Endothelial cell (in vitro differentiated cells): ENCODE measurements at regions not wholly inside any gene's neighbourhood (a gene's known extent, or its start where the extent isn't known, plus 50 kb on each side); places are given as distances from the start of the nearest gene placed in this dataset.

Source experiments
- DNase-seq: peaks from one replicate; pipeline ENCODE4 v3.0.0; 2021; ENCODE audit warnings: low spot score
- H3K27ac Mint-ChIP-seq: one replicate; pipeline ENCODE4 v1.8.0; 2021; ENCODE audit warnings: mixed read lengths, inconsistent platforms; ENCODE audit not compliant: unreplicated experiment
- H3K27me3 Mint-ChIP-seq: one replicate; pipeline ENCODE4 v1.8.0; 2021; ENCODE audit warnings: mild to moderate bottlenecking, moderate library complexity, mixed read lengths, inconsistent platforms; ENCODE audit not compliant: unreplicated experiment
- H3K36me3 Mint-ChIP-seq: one replicate; pipeline ENCODE4 v1.8.0; 2021; ENCODE audit warnings: mild to moderate bottlenecking, low read depth, mixed read lengths, inconsistent platforms; ENCODE audit not compliant: unreplicated experiment
- H3K4me1 Mint-ChIP-seq: one replicate; pipeline ENCODE4 v1.8.0; 2021; ENCODE audit warnings: mild to moderate bottlenecking, mixed read lengths, inconsistent platforms; ENCODE audit not compliant: unreplicated experiment
- H3K4me3 Mint-ChIP-seq: one replicate; pipeline ENCODE4 v1.8.0; 2021; ENCODE audit warnings: mild to moderate bottlenecking, mixed read lengths, inconsistent platforms; ENCODE audit not compliant: unreplicated experiment
- H3K9me3 Mint-ChIP-seq: one replicate; pipeline ENCODE4 v1.8.0; 2021; ENCODE audit warnings: mixed read lengths, inconsistent platforms; ENCODE audit not compliant: unreplicated experiment
- TF ChIP-seq, protein P1 (sequence below): fragments of 200-600 bp; sonication (generic); IDR thresholded peaks from one replicate; pipeline ENCODE4 v1.5.0; 2021; ENCODE audit warnings: antibody characterized with exemption; ENCODE audit not compliant: unreplicated experiment

DNA sequence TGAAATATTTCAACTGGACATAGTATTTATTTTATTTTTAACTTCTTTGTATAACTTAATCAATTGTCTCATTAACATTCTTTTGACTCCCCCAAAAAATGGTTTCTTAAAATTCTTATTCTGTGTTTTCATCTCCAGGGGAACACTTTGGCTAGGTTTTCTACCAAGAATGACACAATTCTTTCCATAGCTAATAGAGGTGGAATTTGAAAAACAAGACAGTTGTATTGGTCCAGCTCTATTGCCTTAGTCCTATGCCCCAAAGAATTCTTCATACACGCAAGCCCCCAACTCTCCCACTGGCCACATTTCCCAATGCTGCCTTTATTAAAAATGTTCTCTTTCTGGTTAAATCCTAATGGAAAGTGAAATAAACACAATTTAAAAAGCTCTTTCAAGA, 104.7 kb upstream of the PKDCC start:
- no peak for DNase-seq
- H3K4me3 Mint-ChIP-seq, result no peak overlapping the region
- TF ChIP-seq, protein P1, sequence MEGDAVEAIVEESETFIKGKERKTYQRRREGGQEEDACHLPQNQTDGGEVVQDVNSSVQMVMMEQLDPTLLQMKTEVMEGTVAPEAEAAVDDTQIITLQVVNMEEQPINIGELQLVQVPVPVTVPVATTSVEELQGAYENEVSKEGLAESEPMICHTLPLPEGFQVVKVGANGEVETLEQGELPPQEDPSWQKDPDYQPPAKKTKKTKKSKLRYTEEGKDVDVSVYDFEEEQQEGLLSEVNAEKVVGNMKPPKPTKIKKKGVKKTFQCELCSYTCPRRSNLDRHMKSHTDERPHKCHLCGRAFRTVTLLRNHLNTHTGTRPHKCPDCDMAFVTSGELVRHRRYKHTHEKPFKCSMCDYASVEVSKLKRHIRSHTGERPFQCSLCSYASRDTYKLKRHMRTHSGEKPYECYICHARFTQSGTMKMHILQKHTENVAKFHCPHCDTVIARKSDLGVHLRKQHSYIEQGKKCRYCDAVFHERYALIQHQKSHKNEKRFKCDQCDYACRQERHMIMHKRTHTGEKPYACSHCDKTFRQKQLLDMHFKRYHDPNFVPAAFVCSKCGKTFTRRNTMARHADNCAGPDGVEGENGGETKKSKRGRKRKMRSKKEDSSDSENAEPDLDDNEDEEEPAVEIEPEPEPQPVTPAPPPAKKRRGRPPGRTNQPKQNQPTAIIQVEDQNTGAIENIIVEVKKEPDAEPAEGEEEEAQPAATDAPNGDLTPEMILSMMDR, result no peak
- no peaks in the 10 kb centered on the region for H3K9me3 Mint-ChIP-seq
- H3K4me1 Mint-ChIP-seq, result peaks cover 20% of the 10 kb centered on the region
- peaks cover 2% of the 10 kb centered on the region for H3K27me3 Mint-ChIP-seq
- no peak overlapping the region for H3K27ac Mint-ChIP-seq
- no peaks in the 10 kb centered on the region for H3K36me3 Mint-ChIP-seq

DNA sequence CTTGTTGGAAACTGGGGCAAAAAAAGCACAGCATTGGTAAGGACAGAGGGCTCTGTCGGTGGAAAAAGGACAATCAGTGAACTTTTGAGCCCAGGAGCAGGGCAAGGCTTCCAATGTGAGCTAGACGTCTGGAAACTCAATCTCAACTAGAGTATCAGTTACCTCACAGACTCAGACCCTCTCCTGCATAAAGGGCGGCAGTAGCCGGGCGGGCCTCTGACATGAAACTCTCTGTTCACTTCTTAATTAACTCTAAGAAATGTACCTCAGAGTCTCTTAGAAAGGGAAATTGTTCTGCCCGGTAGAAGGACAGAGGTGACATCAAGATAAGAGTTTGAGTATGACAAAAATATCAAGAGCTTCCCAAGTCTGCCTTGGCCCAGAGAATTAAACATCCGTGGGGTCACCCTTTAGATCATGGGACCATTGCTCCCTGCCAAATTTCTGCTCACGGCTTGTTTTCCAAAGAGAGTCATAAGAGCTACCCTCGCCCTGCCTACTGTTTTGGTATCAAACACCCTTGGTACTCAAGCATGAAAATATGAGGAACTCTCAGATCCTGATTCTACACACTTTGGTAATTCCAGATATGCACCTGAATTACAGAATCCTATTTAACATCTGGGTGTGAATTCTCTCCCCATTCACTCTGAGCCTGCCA, 103.5 kb upstream of the PKDCC start:
- Mint-ChIP-seq H3K27ac (no peak overlapping the region), H3K4me1 (peaks cover 14% of the 10 kb centered on the region)

DNA sequence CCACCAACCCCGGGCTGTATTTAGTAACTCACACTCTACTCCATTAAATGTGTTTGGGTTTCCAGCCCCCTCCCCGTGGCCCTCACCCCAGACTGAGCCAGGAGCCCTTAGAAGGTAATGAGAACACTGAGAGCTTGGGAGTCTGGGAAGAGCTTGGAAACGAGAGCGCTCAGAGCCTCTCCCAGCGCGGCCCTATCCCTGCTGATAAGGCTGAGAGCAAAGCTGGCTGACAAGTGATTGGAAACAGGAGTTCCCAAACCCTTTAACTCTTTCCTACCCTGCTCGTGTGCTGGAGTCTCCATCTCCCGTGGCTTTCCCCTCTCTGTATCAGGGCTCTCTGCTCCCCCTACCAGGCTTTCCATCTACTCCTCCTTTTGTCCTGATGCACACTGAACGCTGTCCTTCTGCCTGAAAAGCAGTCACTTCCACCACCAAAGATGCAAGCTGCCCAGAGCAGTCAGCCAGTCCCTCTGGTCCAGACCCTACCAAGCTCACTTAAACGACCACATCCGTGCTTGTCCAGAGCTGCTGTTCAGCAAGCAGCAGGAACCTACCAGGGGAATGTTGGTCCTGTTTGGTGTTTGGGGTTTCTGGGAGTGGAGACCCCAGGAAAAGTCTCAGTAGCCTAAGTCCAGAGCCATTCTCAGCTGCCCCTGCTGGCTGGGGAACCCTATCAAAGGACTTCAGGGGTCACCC, 100.0 kb upstream of the PKDCC start:
- no peak overlapping the region for H3K4me3 Mint-ChIP-seq
- no peaks in the 10 kb centered on the region for H3K9me3 Mint-ChIP-seq
- DNase-seq, result no peak
- no peaks in the 10 kb centered on the region for H3K36me3 Mint-ChIP-seq
- H3K27me3 Mint-ChIP-seq, result peaks cover 2% of the 10 kb centered on the region
- TF ChIP-seq, protein P1, result no peak
- no peak overlapping the region for H3K27ac Mint-ChIP-seq
- H3K4me1 Mint-ChIP-seq, result peaks cover 2% of the 10 kb centered on the region

More for the DNA sequence above, 103.5 kb upstream of the PKDCC start:
- no peak for DNase-seq
- no peaks in the 10 kb centered on the region for H3K36me3 Mint-ChIP-seq
- no peaks in the 10 kb centered on the region for H3K9me3 Mint-ChIP-seq
- H3K4me3 Mint-ChIP-seq, result no peak overlapping the region
- TF ChIP-seq, protein P1, result no peak
- H3K27me3 Mint-ChIP-seq, result peaks cover 2% of the 10 kb centered on the region

DNA sequence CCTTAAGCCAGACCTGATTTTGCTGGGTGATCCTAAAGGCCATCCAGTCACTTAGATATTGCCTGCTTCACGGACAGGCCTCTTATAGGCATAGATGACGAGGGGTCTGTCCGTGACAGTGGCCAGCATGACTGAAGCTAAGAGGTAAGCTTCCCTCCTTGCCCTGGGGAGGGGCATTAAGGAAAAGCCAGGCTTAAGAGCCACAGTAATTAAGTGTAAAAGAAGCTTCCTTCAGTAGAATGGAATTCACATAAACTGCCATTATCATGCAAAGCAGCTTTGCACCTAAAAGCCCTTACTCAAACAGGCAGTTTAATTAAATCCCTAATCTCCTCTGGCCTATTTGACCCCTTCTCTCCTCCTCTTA, 99.4 kb upstream of the PKDCC start:
- no peak overlapping the region for H3K4me3 Mint-ChIP-seq
- H3K27ac Mint-ChIP-seq, result no peak overlapping the region
- no peaks in the 10 kb centered on the region for H3K9me3 Mint-ChIP-seq
- DNase-seq, result no peak
- no peaks in the 10 kb centered on the region for H3K36me3 Mint-ChIP-seq
- H3K4me1 Mint-ChIP-seq, result peaks cover 2% of the 10 kb centered on the region
- TF ChIP-seq, protein P1, result no peak
- H3K27me3 Mint-ChIP-seq, result peaks cover 2% of the 10 kb centered on the region

DNA sequence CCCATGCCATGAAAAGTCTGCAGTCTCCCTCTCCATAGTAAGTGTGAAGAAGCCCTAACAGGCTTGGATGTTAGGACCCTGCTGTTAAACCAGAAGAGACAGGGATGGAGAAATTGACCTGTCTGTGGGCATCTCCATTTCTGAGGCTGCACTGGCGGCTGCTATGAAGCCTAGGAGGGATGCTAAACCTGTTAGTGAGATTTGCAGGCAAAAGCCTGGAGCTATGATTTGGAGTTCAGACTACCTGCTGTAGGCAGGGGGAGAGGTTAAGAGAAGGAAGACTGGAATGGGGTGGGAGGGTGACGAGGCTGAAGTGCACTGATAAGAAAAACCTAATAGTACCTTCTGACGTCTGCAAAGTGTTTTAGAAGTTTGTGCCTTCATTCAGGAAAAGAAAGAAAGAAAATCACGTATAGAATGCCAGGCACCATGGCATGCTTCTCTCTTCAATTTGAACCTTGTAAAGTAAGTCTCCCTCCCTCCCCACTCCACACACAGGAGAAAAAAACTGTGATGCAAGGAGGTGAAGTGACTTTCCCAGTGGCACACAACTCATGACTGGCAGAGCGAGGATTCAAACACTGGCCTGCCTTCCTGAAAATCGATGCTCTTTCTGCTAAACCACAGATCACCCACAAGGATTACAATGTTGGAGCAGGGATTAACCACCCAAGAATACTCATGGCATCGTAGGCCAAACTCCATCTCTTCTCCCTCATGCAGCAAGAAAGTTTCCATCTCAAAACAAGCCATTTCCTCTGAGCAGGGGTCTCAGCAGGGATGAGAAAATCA, 98.5 kb upstream of the PKDCC start:
- Mint-ChIP-seq H3K4me1 (peaks cover 2% of the 10 kb centered on the region), H3K4me3 (no peak overlapping the region), H3K27me3 (peaks cover 2% of the 10 kb centered on the region), H3K9me3 (no peaks in the 10 kb centered on the region), H3K27ac (no peak overlapping the region), H3K36me3 (no peaks in the 10 kb centered on the region)
- no peak for DNase-seq
- TF ChIP-seq, protein P1, result no peak
